Activated CD4-positive, alpha-beta memory T cell treated with anti-CD3 and anti-CD28 coated beads for 36 hours (primary cell): ENCODE measurements at regions not wholly inside any gene's neighbourhood (a gene's known extent, or its start where the extent isn't known, plus 50 kb on each side); places are given as distances from the start of the nearest gene placed in this dataset.
"Not testable (repeated sequence)": the region's sequence is repeated elsewhere in the genome, so short reads cannot be mapped to it uniquely, and the experiment has no call there.

Experiments
- CTCF ChIA-PET: fragments of 350-600 bp; sonication (Branson Sonifier 250); formaldehyde crosslinking; loops from one replicate; lab custom pipeline; 2021; ENCODE audit warnings: antibody characterized with exemption, inconsistent platforms; lab: Charles Lee
- POLR2A ChIA-PET: fragments of 350-600 bp; sonication (Branson Sonifier 250); formaldehyde crosslinking; loops from one replicate; lab custom pipeline; 2021; ENCODE audit warnings: antibody characterized with exemption; lab: Charles Lee
- DNase-seq: peaks from one replicate; pipeline ENCODE4 v3.0.0-alpha.2; 2020
- H3K27ac Mint-ChIP-seq: one replicate; pipeline ENCODE4 v1.8.0; 2021; ENCODE audit warnings: mixed read lengths
- H3K27me3 Mint-ChIP-seq: one replicate; pipeline ENCODE4 v1.8.0; 2021; ENCODE audit warnings: mixed read lengths
- H3K36me3 Mint-ChIP-seq: one replicate; pipeline ENCODE4 v1.8.0; 2021; ENCODE audit warnings: mixed read lengths
- H3K4me1 Mint-ChIP-seq: one replicate; pipeline ENCODE4 v1.8.0; 2021; ENCODE audit warnings: low read depth, mixed read lengths
- H3K4me3 Mint-ChIP-seq: one replicate; pipeline ENCODE4 v1.8.0; 2021; ENCODE audit warnings: mild to moderate bottlenecking, mixed read lengths
- H3K9me3 Mint-ChIP-seq: one replicate; pipeline ENCODE4 v1.8.0; 2021; ENCODE audit warnings: mixed read lengths
- intact Hi-C: fragments of 100-400 bp; cut with micrococcal nuclease; formaldehyde crosslinking; loops from one replicate; pipeline ENCODE4 v1.15.1; 2023

- ChIA-PET CTCF (no interaction called here), POLR2A (no interaction called here)
- intact Hi-C loops = no loop called here
- Mint-ChIP-seq H3K4me3 (no peak overlapping the region), H3K4me1 (no peaks in the 10 kb centered on the region), H3K27me3 (no peaks in the 10 kb centered on the region), H3K36me3 (no peaks in the 10 kb centered on the region), H3K27ac (no peak overlapping the region), H3K9me3 (no peaks in the 10 kb centered on the region)
- no peak for DNase-seq
Observed at GRCh38 chr3:5888851-5889250, 701.3 kb downstream of the EDEM1 start.

- H3K4me3 Mint-ChIP-seq = no peak overlapping the region
- H3K27me3 Mint-ChIP-seq = no peaks in the 10 kb centered on the region
- intact Hi-C loops = no loop called here
- DNase-seq = no peak
- H3K4me1 Mint-ChIP-seq = no peaks in the 10 kb centered on the region
- H3K9me3 Mint-ChIP-seq = no peaks in the 10 kb centered on the region
- CTCF ChIA-PET = no interaction called here
- POLR2A ChIA-PET = no interaction called here
- H3K27ac Mint-ChIP-seq = no peak overlapping the region
- no peaks in the 10 kb centered on the region for H3K36me3 Mint-ChIP-seq
Observed at GRCh38 chr3:5889374-5889773, 701.9 kb downstream of the EDEM1 start.

GRCh38 chr3:5891711-5892110, 704.2 kb downstream of the EDEM1 start:
- H3K4me3 Mint-ChIP-seq = no peak overlapping the region
- no peak for DNase-seq
- H3K27ac Mint-ChIP-seq = no peak overlapping the region
- H3K27me3 Mint-ChIP-seq = no peaks in the 10 kb centered on the region
- H3K9me3 Mint-ChIP-seq = no peaks in the 10 kb centered on the region
- CTCF ChIA-PET = no interaction called here
- intact Hi-C loops = no loop called here
- H3K36me3 Mint-ChIP-seq = no peaks in the 10 kb centered on the region
- POLR2A ChIA-PET = no interaction called here
- H3K4me1 Mint-ChIP-seq = no peaks in the 10 kb centered on the region

- POLR2A ChIA-PET = no interaction called here
- Mint-ChIP-seq H3K27me3 (no peaks in the 10 kb centered on the region), H3K9me3 (peaks cover 4% of the 10 kb centered on the region), H3K4me3 (no peak overlapping the region), H3K36me3 (no peaks in the 10 kb centered on the region), H3K4me1 (no peaks in the 10 kb centered on the region), H3K27ac (no peak overlapping the region)
- CTCF ChIA-PET = no interaction called here
- no peak for DNase-seq
- intact Hi-C loops = no loop called here
Observed at GRCh38 chr3:5898106-5898505, 710.6 kb downstream of the EDEM1 start.

- Mint-ChIP-seq H3K27ac (no peak overlapping the region), H3K9me3 (peaks cover 8% of the 10 kb centered on the region), H3K27me3 (no peaks in the 10 kb centered on the region), H3K4me3 (no peak overlapping the region), H3K4me1 (no peaks in the 10 kb centered on the region), H3K36me3 (no peaks in the 10 kb centered on the region)
- ChIA-PET CTCF (no interaction called here), POLR2A (no interaction called here)
- intact Hi-C loops = no loop called here
- DNase-seq = no peak
Observed at GRCh38 chr3:5899014-5899761, 711.7 kb downstream of the EDEM1 start.

GRCh38 chr3:5917932-5918331, 730.4 kb downstream of the EDEM1 start:
- Mint-ChIP-seq H3K36me3 (no peaks in the 10 kb centered on the region), H3K9me3 (peaks cover 9% of the 10 kb centered on the region)
- POLR2A ChIA-PET = no interaction called here

GRCh38 chr3:5918626-5919025, 731.1 kb downstream of the EDEM1 start:
- Mint-ChIP-seq H3K4me1 (no peaks in the 10 kb centered on the region), H3K27me3 (no peaks in the 10 kb centered on the region), H3K36me3 (no peaks in the 10 kb centered on the region), H3K9me3 (peaks cover 9% of the 10 kb centered on the region), H3K4me3 (no peak overlapping the region), H3K27ac (no peak overlapping the region)
- intact Hi-C loops = no loop called here
- ChIA-PET POLR2A (no interaction called here), CTCF (no interaction called here)
- no peak for DNase-seq

More at GRCh38 chr3:5917932-5918331, 730.4 kb downstream of the EDEM1 start:
- Mint-ChIP-seq H3K27ac (no peak overlapping the region), H3K4me1 (no peaks in the 10 kb centered on the region), H3K27me3 (no peaks in the 10 kb centered on the region), H3K4me3 (no peak overlapping the region)
- CTCF ChIA-PET = no interaction called here
- intact Hi-C loops = no loop called here
- DNase-seq = no peak

- Mint-ChIP-seq H3K9me3 (no peaks in the 10 kb centered on the region), H3K27me3 (no peaks in the 10 kb centered on the region), H3K36me3 (no peaks in the 10 kb centered on the region), H3K27ac (no peak overlapping the region), H3K4me1 (no peaks in the 10 kb centered on the region), H3K4me3 (no peak overlapping the region)
- intact Hi-C loops = no loop called here
- ChIA-PET POLR2A (no interaction called here), CTCF (no interaction called here)
- DNase-seq = no peak
Observed at GRCh38 chr3:5929027-5929426, 741.5 kb downstream of the EDEM1 start.

GRCh38 chr3:5944061-5944460, 756.6 kb downstream of the EDEM1 start:
- CTCF ChIA-PET, H3K36me3 Mint-ChIP-seq, DNase-seq, H3K27me3 Mint-ChIP-seq, POLR2A ChIA-PET, H3K4me1 Mint-ChIP-seq, intact Hi-C loops, H3K27ac Mint-ChIP-seq, H3K4me3 Mint-ChIP-seq: not testable (repeated sequence)
- H3K9me3 Mint-ChIP-seq = peaks cover 17% of the 10 kb centered on the region

GRCh38 chr3:5948084-5948483, 760.6 kb downstream of the EDEM1 start:
- ChIA-PET POLR2A (no interaction called here), CTCF (no interaction called here)
- no peak for DNase-seq
- H3K36me3 Mint-ChIP-seq = no peaks in the 10 kb centered on the region
- no peak overlapping the region for H3K27ac Mint-ChIP-seq
- no peak overlapping the region for H3K4me3 Mint-ChIP-seq
- intact Hi-C loops = no loop called here
- H3K27me3 Mint-ChIP-seq = no peaks in the 10 kb centered on the region
- no peaks in the 10 kb centered on the region for H3K4me1 Mint-ChIP-seq
- H3K9me3 Mint-ChIP-seq = peaks cover 2% of the 10 kb centered on the region

- no peak for DNase-seq
- ChIA-PET CTCF (no interaction called here), POLR2A (no interaction called here)
- Mint-ChIP-seq H3K4me3 (no peak overlapping the region), H3K4me1 (no peaks in the 10 kb centered on the region), H3K27me3 (no peaks in the 10 kb centered on the region), H3K36me3 (no peaks in the 10 kb centered on the region), H3K27ac (no peak overlapping the region), H3K9me3 (peaks cover 2% of the 10 kb centered on the region)
- intact Hi-C loops = no loop called here
Observed at GRCh38 chr3:5951026-5951425, 763.5 kb downstream of the EDEM1 start.

GRCh38 chr3:5972586-5972985, 785.1 kb downstream of the EDEM1 start:
- Mint-ChIP-seq H3K27me3 (no peaks in the 10 kb centered on the region), H3K9me3 (peaks cover 10% of the 10 kb centered on the region), H3K36me3 (no peaks in the 10 kb centered on the region), H3K27ac (no peak overlapping the region), H3K4me3 (no peak overlapping the region), H3K4me1 (no peaks in the 10 kb centered on the region)
- ChIA-PET CTCF (no interaction called here), POLR2A (no interaction called here)
- intact Hi-C loops = no loop called here
- no peak for DNase-seq

GRCh38 chr3:5974630-5975322, 787.3 kb downstream of the EDEM1 start:
- H3K27ac Mint-ChIP-seq = no peak overlapping the region
- no peak overlapping the region for H3K4me3 Mint-ChIP-seq
- H3K36me3 Mint-ChIP-seq = no peaks in the 10 kb centered on the region
- no peak for DNase-seq
- no peaks in the 10 kb centered on the region for H3K27me3 Mint-ChIP-seq
- CTCF ChIA-PET = no interaction called here
- POLR2A ChIA-PET = no interaction called here
- no peaks in the 10 kb centered on the region for H3K4me1 Mint-ChIP-seq
- H3K9me3 Mint-ChIP-seq = peaks cover 6% of the 10 kb centered on the region
- intact Hi-C loops = no loop called here
